GM23338 (cell line): ENCODE measurements at regions not wholly inside any gene's neighbourhood (a gene's known extent, or its start where the extent isn't known, plus 50 kb on each side); places are given as distances from the start of the nearest gene placed in this dataset.
"Not testable (repeated sequence)": the region's sequence is repeated elsewhere in the genome, so short reads cannot be mapped to it uniquely, and the experiment has no call there.

Experiments
- CREB1 ChIP-seq: fragments of 250-450 bp; sonication (Bioruptor Pico); IDR thresholded peaks from 2 replicates; pipeline ENCODE4 v1.5.0; 2020; ENCODE audit warnings: low read depth, mild to moderate bottlenecking, moderate library complexity
- EZH2 ChIP-seq: fragments of 200-600 bp; sonication (generic); IDR thresholded peaks from one replicate; pipeline ENCODE4 v1.8.0; 2017; ENCODE audit warnings: antibody characterized with exemption, mild to moderate bottlenecking, low read depth; ENCODE audit not compliant: unreplicated experiment
- EZH2phosphoT487 ChIP-seq: fragments of 200-600 bp; sonication (generic); IDR thresholded peaks from one replicate; pipeline ENCODE4 v1.8.1; 2018; ENCODE audit warnings: antibody characterized with exemption; ENCODE audit not compliant: unreplicated experiment
- POLR2AphosphoS5 ChIP-seq: IDR thresholded peaks from 2 replicates; pipeline ENCODE4 v1.6.1; 2016; ENCODE audit warnings: antibody characterized with exemption, low read depth
- ZNF114 ChIP-seq: fragments of 250-450 bp; sonication (Bioruptor Pico); IDR thresholded peaks from 2 replicates; pipeline ENCODE4 v1.5.0; 2020; ENCODE audit warnings: mild to moderate bottlenecking, moderate library complexity
- TF ChIP-seq, protein P1 (sequence below), 2 experiments: fragments of 200-600 bp in 1 of 2; sonication (generic) in 1 of 2; conservative IDR thresholded peaks; 2 replicates each; pipeline versions ENCODE4 v1.5.1 to v1.6.1; 2016 to 2017; ENCODE audit warnings: antibody characterized with exemption in 2 of 2, low read depth in 2 of 2, mild to moderate bottlenecking in 2 of 2, moderate library complexity in 1 of 2
- TF ChIP-seq, protein P2 (sequence below): IDR thresholded peaks from one replicate; pipeline ENCODE4 v1.6.1; 2018; ENCODE audit warnings: antibody characterized with exemption; ENCODE audit not compliant: unreplicated experiment

DNA sequence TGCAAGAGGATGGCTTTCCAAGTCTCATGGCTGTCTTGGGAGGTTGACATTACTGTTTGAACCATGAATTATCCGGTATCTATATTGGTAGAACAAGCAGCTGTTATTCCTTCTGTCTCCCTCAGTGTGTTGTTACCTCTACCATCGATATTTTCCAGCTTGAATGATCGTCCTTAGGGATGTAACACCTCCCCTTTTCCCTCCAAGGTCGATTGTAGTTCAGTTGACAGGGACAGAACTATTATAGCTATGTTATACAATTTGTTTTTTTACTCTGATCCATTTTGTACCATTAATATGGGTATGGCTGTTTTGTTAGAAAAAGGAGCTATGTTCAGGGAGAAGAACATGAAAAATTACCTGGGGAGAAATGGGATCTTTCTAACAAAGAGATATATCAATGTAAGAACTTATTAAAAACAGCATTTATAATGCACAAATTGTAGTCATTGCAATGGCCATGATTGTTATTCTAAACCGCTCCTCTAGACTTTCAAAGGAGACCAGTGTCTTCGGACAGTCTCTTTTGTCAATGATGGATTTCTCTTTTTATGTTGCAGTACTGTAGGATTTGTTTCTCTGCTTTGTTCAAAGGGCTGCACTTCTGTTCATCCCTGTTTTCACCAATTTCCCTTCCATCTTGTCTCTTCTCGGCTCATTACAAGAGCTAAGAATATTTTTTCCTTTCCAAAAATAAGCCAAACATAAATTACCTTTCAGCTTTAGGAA is 1535.5 kb downstream of the KHDRBS2 start:
- TF ChIP-seq, protein P1, sequence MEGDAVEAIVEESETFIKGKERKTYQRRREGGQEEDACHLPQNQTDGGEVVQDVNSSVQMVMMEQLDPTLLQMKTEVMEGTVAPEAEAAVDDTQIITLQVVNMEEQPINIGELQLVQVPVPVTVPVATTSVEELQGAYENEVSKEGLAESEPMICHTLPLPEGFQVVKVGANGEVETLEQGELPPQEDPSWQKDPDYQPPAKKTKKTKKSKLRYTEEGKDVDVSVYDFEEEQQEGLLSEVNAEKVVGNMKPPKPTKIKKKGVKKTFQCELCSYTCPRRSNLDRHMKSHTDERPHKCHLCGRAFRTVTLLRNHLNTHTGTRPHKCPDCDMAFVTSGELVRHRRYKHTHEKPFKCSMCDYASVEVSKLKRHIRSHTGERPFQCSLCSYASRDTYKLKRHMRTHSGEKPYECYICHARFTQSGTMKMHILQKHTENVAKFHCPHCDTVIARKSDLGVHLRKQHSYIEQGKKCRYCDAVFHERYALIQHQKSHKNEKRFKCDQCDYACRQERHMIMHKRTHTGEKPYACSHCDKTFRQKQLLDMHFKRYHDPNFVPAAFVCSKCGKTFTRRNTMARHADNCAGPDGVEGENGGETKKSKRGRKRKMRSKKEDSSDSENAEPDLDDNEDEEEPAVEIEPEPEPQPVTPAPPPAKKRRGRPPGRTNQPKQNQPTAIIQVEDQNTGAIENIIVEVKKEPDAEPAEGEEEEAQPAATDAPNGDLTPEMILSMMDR (conservative IDR thresholded peaks at IDR 0.05; ENCODE audit: low read depth in 2 of 2) = not testable (repeated sequence)
- not testable (repeated sequence) for TF ChIP-seq POLR2AphosphoS5; CREB1; ZNF114 (CRISPR knock-in tag); EZH2; EZH2phosphoT487
- TF ChIP-seq, protein P2, sequence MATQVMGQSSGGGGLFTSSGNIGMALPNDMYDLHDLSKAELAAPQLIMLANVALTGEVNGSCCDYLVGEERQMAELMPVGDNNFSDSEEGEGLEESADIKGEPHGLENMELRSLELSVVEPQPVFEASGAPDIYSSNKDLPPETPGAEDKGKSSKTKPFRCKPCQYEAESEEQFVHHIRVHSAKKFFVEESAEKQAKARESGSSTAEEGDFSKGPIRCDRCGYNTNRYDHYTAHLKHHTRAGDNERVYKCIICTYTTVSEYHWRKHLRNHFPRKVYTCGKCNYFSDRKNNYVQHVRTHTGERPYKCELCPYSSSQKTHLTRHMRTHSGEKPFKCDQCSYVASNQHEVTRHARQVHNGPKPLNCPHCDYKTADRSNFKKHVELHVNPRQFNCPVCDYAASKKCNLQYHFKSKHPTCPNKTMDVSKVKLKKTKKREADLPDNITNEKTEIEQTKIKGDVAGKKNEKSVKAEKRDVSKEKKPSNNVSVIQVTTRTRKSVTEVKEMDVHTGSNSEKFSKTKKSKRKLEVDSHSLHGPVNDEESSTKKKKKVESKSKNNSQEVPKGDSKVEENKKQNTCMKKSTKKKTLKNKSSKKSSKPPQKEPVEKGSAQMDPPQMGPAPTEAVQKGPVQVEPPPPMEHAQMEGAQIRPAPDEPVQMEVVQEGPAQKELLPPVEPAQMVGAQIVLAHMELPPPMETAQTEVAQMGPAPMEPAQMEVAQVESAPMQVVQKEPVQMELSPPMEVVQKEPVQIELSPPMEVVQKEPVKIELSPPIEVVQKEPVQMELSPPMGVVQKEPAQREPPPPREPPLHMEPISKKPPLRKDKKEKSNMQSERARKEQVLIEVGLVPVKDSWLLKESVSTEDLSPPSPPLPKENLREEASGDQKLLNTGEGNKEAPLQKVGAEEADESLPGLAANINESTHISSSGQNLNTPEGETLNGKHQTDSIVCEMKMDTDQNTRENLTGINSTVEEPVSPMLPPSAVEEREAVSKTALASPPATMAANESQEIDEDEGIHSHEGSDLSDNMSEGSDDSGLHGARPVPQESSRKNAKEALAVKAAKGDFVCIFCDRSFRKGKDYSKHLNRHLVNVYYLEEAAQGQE = not testable (repeated sequence)
